Keratinocyte (primary cell): ENCODE measurements at regions not wholly inside any gene's neighbourhood (a gene's known extent, or its start where the extent isn't known, plus 50 kb on each side); places are given as distances from the start of the nearest gene placed in this dataset.

ENCODE experiments used
- DNase-seq: peaks from one replicate; pipeline ENCODE4 v3.0.0-alpha.2; 2011; ENCODE audit warnings: low read depth, missing footprints, low spot score
- FAIRE-seq: peaks from 2 replicates; lab custom pipeline; 2011; peaks lifted over from hg19 to GRCh38; lab: Jason Lieb, UNC
- H2AFZ ChIP-seq: 2 replicates; pipeline ENCODE4 v1.6.0; 2012; ENCODE audit warnings: low read length, control low read depth, inconsistent platforms; ENCODE audit not compliant: control insufficient read depth
- H3K27ac ChIP-seq: 2 replicates; pipeline ENCODE4 v1.5.1; 2011; ENCODE audit warnings: low read length; ENCODE audit not compliant: control insufficient read depth, insufficient read depth
- H3K27me3 ChIP-seq: 3 replicates; pipeline ENCODE4 v1.6.0; 2011; ENCODE audit warnings: low read length; ENCODE audit not compliant: control insufficient read depth, insufficient read depth; ENCODE audit errors: extremely low read depth
- H3K36me3 ChIP-seq, 2 experiments: 2 replicates in 1 of 2; 3 replicates in 1 of 2; pipeline ENCODE4 v1.5.1; 2011; ENCODE audit warnings: low read length in 2 of 2, mild to moderate bottlenecking in 1 of 2; ENCODE audit not compliant: control insufficient read depth in 2 of 2, insufficient read depth in 2 of 2; ENCODE audit errors: extremely low read depth in 1 of 2
- H3K4me1 ChIP-seq: 3 replicates; pipeline ENCODE4 v1.5.1; 2011; ENCODE audit warnings: low read length; ENCODE audit not compliant: control insufficient read depth, insufficient read depth; ENCODE audit errors: extremely low read depth
- H3K4me2 ChIP-seq: 3 replicates; pipeline ENCODE4 v1.6.0; 2011; ENCODE audit warnings: low read depth, low read length; ENCODE audit not compliant: control insufficient read depth, insufficient read depth; ENCODE audit errors: extremely low read depth
- H3K4me3 ChIP-seq, 3 experiments: fragments of 200-600 bp in 1 of 3; sonication (generic) in 1 of 3; 2 replicates in 2 of 3; 3 replicates in 1 of 3; pipeline ENCODE4 v1.5.1; 2011 to 2016; ENCODE audit warnings: low read length in 3 of 3, mild to moderate bottlenecking in 3 of 3, control low read depth in 2 of 3, inconsistent platforms in 1 of 3, low read depth in 1 of 3, mixed read lengths in 1 of 3, mixed run types in 1 of 3, moderate library complexity in 1 of 3; ENCODE audit not compliant: control insufficient read depth in 2 of 3, insufficient read depth in 2 of 3; ENCODE audit errors: extremely low read depth in 1 of 3
- H3K79me2 ChIP-seq: 2 replicates; pipeline ENCODE4 v1.6.0; 2012; ENCODE audit warnings: low read length; ENCODE audit not compliant: control insufficient read depth, insufficient read depth
- H3K9ac ChIP-seq: 3 replicates; pipeline ENCODE4 v1.6.0; 2011; ENCODE audit warnings: low read length; ENCODE audit not compliant: control insufficient read depth, insufficient read depth; ENCODE audit errors: extremely low read depth
- H3K9me1 ChIP-seq: 3 replicates; pipeline ENCODE4 v1.6.0; 2011; ENCODE audit warnings: low read length; ENCODE audit not compliant: control insufficient read depth, insufficient read depth; ENCODE audit errors: extremely low read depth
- H3K9me3 ChIP-seq: 2 replicates; pipeline ENCODE4 v1.5.1; 2012; ENCODE audit warnings: low read depth, low read length; ENCODE audit not compliant: control insufficient read depth
- H4K20me1 ChIP-seq: 3 replicates; pipeline ENCODE4 v1.6.0; 2011; ENCODE audit warnings: low read length; ENCODE audit not compliant: control insufficient read depth, insufficient read depth; ENCODE audit errors: extremely low read depth
- EZH2 ChIP-seq: IDR thresholded peaks from one replicate; pipeline ENCODE4 v1.6.1; 2012; ENCODE audit warnings: inconsistent platforms, mild to moderate bottlenecking, low read length, moderate library complexity
- dilution Hi-C: fragments of 300-500 bp; cut with MboI; formaldehyde crosslinking; loops from one replicate; pipeline ENCODE4 v1.7.0; 2020; ENCODE audit warnings: low sequenced_read_pairs; ENCODE audit not compliant: extremely low pct_ligation_motif_present
- TF ChIP-seq, protein P1 (sequence below), 3 experiments: IDR thresholded peaks in 1 of 3; conservative IDR thresholded peaks in 1 of 3; optimal IDR thresholded peaks in 1 of 3; 2 replicates in 2 of 3; 3 replicates in 1 of 3; pipeline versions ENCODE3 to v1.5.1; 2011; ENCODE audit warnings: low read length in 3 of 3, mild to moderate bottlenecking in 3 of 3, moderate library complexity in 2 of 3, control low read depth in 1 of 3, inconsistent platforms in 1 of 3; ENCODE audit not compliant: insufficient read depth in 2 of 3; ENCODE audit errors: extremely low read depth in 1 of 3

GRCh38 chr9:17881371-17881770, 302.5 kb downstream of the SH3GL2 start:
- H3K9ac ChIP-seq, result no peak overlapping the region
- DNase-seq (no peak), FAIRE-seq (no peak)
- no peaks in the 10 kb centered on the region for H3K9me3 ChIP-seq
- TF ChIP-seq, protein P1, sequence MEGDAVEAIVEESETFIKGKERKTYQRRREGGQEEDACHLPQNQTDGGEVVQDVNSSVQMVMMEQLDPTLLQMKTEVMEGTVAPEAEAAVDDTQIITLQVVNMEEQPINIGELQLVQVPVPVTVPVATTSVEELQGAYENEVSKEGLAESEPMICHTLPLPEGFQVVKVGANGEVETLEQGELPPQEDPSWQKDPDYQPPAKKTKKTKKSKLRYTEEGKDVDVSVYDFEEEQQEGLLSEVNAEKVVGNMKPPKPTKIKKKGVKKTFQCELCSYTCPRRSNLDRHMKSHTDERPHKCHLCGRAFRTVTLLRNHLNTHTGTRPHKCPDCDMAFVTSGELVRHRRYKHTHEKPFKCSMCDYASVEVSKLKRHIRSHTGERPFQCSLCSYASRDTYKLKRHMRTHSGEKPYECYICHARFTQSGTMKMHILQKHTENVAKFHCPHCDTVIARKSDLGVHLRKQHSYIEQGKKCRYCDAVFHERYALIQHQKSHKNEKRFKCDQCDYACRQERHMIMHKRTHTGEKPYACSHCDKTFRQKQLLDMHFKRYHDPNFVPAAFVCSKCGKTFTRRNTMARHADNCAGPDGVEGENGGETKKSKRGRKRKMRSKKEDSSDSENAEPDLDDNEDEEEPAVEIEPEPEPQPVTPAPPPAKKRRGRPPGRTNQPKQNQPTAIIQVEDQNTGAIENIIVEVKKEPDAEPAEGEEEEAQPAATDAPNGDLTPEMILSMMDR (optimal IDR thresholded peaks at IDR 0.05 in 1 of 3, IDR thresholded peaks at IDR 0.05 in 1 of 3, conservative IDR thresholded peaks at IDR 0.05 in 1 of 3; ENCODE audit: extremely low read depth in 1 of 3, insufficient read depth in 2 of 3, low read length in 3 of 3), result no peak
- TF ChIP-seq EZH2, result no peak
- H3K79me2 ChIP-seq, result no peaks in the 10 kb centered on the region
- no peaks in the 10 kb centered on the region for H3K36me3 ChIP-seq
- H3K4me1 ChIP-seq, result no peaks in the 10 kb centered on the region
- no peaks in the 10 kb centered on the region for H3K9me1 ChIP-seq
- H3K27ac ChIP-seq, result no peak overlapping the region
- H4K20me1 ChIP-seq, result no peaks in the 10 kb centered on the region
- no peak overlapping the region for H3K4me3 ChIP-seq
- no peak overlapping the region for H3K4me2 ChIP-seq
- dilution Hi-C loops, result no loop called here
- H3K27me3 ChIP-seq, result no peaks in the 10 kb centered on the region
- H2AFZ ChIP-seq, result no peak overlapping the region

- H3K4me2 ChIP-seq, result no peak overlapping the region
- no peaks in the 10 kb centered on the region for H3K9me1 ChIP-seq
- DNase-seq (no peak), FAIRE-seq (no peak)
- H3K9me3 ChIP-seq, result no peaks in the 10 kb centered on the region
- no peak overlapping the region for H3K27ac ChIP-seq
- no peak overlapping the region for H2AFZ ChIP-seq
- no peaks in the 10 kb centered on the region for H3K4me1 ChIP-seq
- H4K20me1 ChIP-seq, result no peaks in the 10 kb centered on the region
- no peaks in the 10 kb centered on the region for H3K79me2 ChIP-seq
- TF ChIP-seq EZH2, result no peak
- TF ChIP-seq, protein P1 (optimal IDR thresholded peaks at IDR 0.05 in 1 of 3, IDR thresholded peaks at IDR 0.05 in 1 of 3, conservative IDR thresholded peaks at IDR 0.05 in 1 of 3; ENCODE audit: extremely low read depth in 1 of 3, insufficient read depth in 2 of 3, low read length in 3 of 3), result no peak
- H3K9ac ChIP-seq, result no peak overlapping the region
- dilution Hi-C loops, result no loop called here
- H3K36me3 ChIP-seq, result no peaks in the 10 kb centered on the region
- H3K27me3 ChIP-seq, result no peaks in the 10 kb centered on the region
- H3K4me3 ChIP-seq, result no peak overlapping the region
Measured at GRCh38 chr9:17882688-17883594, 304.1 kb downstream of the SH3GL2 start.
